ENCODE measurements at regions not wholly inside any gene's neighbourhood (a gene's known extent, or its start where the extent isn't known, plus 50 kb on each side); places are given as distances from the start of the nearest gene placed in this dataset.
A peak's percentile ranks its signal among the peaks of the same experiment; 100 is the strongest.

DNA sequence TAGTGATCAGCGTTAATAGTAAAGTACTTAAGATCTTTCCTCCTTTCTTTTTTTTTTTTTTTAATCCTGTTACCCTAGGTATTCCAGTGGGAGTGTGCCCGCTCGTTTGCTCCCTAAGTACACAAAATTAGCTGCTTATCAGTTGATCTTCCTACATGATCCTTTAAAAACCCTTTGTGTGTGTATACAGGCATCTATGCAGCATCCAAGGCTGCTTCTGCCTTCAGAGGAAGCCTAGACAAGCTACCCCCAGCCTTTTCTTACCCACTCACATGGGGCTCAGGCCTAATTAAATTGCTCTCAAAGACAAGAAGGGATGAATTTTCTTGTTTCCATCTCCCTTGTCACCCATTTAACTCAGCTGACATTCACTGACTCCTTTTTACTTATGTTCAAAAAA is 343.4 kb upstream of the LMO3 start (continued):
- TF ChIP-seq, protein P1, sequence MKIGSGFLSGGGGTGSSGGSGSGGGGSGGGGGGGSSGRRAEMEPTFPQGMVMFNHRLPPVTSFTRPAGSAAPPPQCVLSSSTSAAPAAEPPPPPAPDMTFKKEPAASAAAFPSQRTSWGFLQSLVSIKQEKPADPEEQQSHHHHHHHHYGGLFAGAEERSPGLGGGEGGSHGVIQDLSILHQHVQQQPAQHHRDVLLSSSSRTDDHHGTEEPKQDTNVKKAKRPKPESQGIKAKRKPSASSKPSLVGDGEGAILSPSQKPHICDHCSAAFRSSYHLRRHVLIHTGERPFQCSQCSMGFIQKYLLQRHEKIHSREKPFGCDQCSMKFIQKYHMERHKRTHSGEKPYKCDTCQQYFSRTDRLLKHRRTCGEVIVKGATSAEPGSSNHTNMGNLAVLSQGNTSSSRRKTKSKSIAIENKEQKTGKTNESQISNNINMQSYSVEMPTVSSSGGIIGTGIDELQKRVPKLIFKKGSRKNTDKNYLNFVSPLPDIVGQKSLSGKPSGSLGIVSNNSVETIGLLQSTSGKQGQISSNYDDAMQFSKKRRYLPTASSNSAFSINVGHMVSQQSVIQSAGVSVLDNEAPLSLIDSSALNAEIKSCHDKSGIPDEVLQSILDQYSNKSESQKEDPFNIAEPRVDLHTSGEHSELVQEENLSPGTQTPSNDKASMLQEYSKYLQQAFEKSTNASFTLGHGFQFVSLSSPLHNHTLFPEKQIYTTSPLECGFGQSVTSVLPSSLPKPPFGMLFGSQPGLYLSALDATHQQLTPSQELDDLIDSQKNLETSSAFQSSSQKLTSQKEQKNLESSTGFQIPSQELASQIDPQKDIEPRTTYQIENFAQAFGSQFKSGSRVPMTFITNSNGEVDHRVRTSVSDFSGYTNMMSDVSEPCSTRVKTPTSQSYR (CRISPR knock-in tag; IDR thresholded peaks at IDR 0.05): no peak
- TF ChIP-seq, protein P2, sequence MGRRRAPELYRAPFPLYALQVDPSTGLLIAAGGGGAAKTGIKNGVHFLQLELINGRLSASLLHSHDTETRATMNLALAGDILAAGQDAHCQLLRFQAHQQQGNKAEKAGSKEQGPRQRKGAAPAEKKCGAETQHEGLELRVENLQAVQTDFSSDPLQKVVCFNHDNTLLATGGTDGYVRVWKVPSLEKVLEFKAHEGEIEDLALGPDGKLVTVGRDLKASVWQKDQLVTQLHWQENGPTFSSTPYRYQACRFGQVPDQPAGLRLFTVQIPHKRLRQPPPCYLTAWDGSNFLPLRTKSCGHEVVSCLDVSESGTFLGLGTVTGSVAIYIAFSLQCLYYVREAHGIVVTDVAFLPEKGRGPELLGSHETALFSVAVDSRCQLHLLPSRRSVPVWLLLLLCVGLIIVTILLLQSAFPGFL (CRISPR knock-in tag; IDR thresholded peaks at IDR 0.05; ENCODE audit: borderline replicate concordance): no peak
- TF ChIP-seq CBFB (CRISPR knock-in tag; IDR thresholded peaks at IDR 0.05; ENCODE audit: low read depth): no peak
- TF ChIP-seq GTF2I (CRISPR knock-in tag; conservative IDR thresholded peaks at IDR 0.05): no peak
- TF ChIP-seq, protein P3, sequence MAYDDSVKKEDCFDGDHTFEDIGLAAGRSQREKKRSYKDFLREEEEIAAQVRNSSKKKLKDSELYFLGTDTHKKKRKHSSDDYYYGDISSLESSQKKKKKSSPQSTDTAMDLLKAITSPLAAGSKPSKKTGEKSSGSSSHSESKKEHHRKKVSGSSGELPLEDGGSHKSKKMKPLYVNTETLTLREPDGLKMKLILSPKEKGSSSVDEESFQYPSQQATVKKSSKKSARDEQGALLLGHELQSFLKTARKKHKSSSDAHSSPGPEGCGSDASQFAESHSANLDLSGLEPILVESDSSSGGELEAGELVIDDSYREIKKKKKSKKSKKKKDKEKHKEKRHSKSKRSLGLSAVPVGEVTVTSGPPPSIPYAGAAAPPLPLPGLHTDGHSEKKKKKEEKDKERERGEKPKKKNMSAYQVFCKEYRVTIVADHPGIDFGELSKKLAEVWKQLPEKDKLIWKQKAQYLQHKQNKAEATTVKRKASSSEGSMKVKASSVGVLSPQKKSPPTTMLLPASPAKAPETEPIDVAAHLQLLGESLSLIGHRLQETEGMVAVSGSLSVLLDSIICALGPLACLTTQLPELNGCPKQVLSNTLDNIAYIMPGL (CRISPR knock-in tag; IDR thresholded peaks at IDR 0.05): no peak
- TF ChIP-seq ESRRA (CRISPR knock-in tag; IDR thresholded peaks at IDR 0.05; ENCODE audit: borderline replicate concordance): no peak

DNA sequence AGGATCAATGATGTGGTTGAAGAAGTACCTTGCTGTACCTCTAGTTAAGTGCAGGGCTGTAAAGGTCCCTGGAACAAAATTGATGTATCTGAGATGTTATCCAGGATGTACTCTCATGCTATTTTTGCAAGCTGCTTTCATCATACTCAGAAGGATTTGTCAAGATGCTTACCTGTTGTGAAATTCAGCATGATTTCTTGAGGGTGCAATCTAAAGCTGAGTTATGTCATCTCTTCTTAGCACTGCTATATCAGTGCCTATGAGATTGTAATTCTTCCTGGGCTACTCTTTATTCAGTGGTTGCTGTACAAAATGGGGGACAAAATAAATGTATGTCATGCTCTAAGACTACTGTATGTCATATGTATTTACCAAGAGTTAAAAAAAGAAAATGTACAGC is 340.7 kb upstream of the LMO3 start:
- TF ChIP-seq, protein P4, sequence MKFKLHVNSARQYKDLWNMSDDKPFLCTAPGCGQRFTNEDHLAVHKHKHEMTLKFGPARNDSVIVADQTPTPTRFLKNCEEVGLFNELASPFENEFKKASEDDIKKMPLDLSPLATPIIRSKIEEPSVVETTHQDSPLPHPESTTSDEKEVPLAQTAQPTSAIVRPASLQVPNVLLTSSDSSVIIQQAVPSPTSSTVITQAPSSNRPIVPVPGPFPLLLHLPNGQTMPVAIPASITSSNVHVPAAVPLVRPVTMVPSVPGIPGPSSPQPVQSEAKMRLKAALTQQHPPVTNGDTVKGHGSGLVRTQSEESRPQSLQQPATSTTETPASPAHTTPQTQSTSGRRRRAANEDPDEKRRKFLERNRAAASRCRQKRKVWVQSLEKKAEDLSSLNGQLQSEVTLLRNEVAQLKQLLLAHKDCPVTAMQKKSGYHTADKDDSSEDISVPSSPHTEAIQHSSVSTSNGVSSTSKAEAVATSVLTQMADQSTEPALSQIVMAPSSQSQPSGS (CRISPR knock-in tag; IDR thresholded peaks at IDR 0.05; ENCODE audit: borderline replicate concordance, low read depth): no peak
- TF ChIP-seq, protein P5, sequence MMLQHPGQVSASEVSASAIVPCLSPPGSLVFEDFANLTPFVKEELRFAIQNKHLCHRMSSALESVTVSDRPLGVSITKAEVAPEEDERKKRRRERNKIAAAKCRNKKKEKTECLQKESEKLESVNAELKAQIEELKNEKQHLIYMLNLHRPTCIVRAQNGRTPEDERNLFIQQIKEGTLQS (CRISPR knock-in tag; conservative IDR thresholded peaks at IDR 0.05): no peak
- TF ChIP-seq, protein P6, sequence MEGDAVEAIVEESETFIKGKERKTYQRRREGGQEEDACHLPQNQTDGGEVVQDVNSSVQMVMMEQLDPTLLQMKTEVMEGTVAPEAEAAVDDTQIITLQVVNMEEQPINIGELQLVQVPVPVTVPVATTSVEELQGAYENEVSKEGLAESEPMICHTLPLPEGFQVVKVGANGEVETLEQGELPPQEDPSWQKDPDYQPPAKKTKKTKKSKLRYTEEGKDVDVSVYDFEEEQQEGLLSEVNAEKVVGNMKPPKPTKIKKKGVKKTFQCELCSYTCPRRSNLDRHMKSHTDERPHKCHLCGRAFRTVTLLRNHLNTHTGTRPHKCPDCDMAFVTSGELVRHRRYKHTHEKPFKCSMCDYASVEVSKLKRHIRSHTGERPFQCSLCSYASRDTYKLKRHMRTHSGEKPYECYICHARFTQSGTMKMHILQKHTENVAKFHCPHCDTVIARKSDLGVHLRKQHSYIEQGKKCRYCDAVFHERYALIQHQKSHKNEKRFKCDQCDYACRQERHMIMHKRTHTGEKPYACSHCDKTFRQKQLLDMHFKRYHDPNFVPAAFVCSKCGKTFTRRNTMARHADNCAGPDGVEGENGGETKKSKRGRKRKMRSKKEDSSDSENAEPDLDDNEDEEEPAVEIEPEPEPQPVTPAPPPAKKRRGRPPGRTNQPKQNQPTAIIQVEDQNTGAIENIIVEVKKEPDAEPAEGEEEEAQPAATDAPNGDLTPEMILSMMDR (IDR thresholded peaks at IDR 0.05): no peak
- TF ChIP-seq GRHL2 (CRISPR knock-in tag; IDR thresholded peaks at IDR 0.05; ENCODE audit: insufficient replicate concordance, severe bottlenecking) (no peak), GABPB1 (CRISPR knock-in tag; IDR thresholded peaks at IDR 0.05) (no peak)
- Mint-ChIP-seq H3K27ac (no peak overlapping the region), H3K4me1 (peaks cover 17% of the 10 kb centered on the region), H3K36me3 (no peaks in the 10 kb centered on the region), H3K4me3 (no peak overlapping the region), H3K9me3 (no peaks in the 10 kb centered on the region), H3K27me3 (ENCODE audit: low read depth) (no peaks in the 10 kb centered on the region)
- DNase-seq (ENCODE audit: low spot score) (no peak), ATAC-seq (no peak)
- ChIA-PET CTCF (no interaction called here), POLR2A (no interaction called here)

DNA sequence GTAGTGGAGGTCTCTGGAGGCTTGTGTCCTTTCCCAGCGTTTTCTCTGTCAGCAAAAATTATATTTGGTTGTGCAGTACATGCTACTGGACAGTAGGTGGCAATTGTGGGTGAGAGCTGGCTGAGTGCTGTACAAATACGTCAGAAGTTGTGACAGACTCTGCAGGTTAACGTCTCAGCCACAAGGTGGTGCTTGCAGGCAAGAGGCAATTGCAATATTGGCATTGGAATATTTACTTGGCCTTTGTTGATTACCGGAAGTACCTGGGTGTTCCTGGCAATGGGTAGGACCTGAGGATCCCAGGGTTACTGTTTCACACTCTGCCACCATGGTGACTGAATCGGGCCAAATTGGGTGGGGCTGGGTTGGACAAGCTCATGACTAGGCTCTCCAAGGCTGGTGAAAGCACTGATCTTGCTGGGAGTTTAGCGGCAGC is 333.9 kb upstream of the LMO3 start:
- Mint-ChIP-seq H3K36me3 (no peaks in the 10 kb centered on the region), H3K4me1 (no peaks in the 10 kb centered on the region), H3K27me3 (ENCODE audit: low read depth) (no peaks in the 10 kb centered on the region), H3K27ac (no peak overlapping the region), H3K9me3 (no peaks in the 10 kb centered on the region), H3K4me3 (no peak overlapping the region)
- peak; percentile 74 for DNase-seq (ENCODE audit: low spot score)
- POLR2A ChIA-PET: interaction anchor here (0.7 kb wide), 1 partner anchor 262 kb away, joined by 4 read pairs; no protein-coding TSS in a partner anchor
- peak; percentile 99 for ATAC-seq
- CTCF ChIA-PET: interaction anchor here (0.5 to 2.8 kb wide), 19 partner anchors 10 to 1052 kb away, joined by 3 to 26 read pairs (median 4); no protein-coding TSS in a partner anchor
- TF ChIP-seq CBFB (CRISPR knock-in tag; IDR thresholded peaks at IDR 0.05; ENCODE audit: low read depth) (no peak), SP1 (CRISPR knock-in tag; conservative IDR thresholded peaks at IDR 0.05) (peak; percentile 59; the same call in 1 of the 2 replicates), ETV6 (CRISPR knock-in tag; IDR thresholded peaks at IDR 0.05) (peak; percentile 74)
- TF ChIP-seq, protein P1 (CRISPR knock-in tag; IDR thresholded peaks at IDR 0.05): no peak
- TF ChIP-seq, protein P7, sequence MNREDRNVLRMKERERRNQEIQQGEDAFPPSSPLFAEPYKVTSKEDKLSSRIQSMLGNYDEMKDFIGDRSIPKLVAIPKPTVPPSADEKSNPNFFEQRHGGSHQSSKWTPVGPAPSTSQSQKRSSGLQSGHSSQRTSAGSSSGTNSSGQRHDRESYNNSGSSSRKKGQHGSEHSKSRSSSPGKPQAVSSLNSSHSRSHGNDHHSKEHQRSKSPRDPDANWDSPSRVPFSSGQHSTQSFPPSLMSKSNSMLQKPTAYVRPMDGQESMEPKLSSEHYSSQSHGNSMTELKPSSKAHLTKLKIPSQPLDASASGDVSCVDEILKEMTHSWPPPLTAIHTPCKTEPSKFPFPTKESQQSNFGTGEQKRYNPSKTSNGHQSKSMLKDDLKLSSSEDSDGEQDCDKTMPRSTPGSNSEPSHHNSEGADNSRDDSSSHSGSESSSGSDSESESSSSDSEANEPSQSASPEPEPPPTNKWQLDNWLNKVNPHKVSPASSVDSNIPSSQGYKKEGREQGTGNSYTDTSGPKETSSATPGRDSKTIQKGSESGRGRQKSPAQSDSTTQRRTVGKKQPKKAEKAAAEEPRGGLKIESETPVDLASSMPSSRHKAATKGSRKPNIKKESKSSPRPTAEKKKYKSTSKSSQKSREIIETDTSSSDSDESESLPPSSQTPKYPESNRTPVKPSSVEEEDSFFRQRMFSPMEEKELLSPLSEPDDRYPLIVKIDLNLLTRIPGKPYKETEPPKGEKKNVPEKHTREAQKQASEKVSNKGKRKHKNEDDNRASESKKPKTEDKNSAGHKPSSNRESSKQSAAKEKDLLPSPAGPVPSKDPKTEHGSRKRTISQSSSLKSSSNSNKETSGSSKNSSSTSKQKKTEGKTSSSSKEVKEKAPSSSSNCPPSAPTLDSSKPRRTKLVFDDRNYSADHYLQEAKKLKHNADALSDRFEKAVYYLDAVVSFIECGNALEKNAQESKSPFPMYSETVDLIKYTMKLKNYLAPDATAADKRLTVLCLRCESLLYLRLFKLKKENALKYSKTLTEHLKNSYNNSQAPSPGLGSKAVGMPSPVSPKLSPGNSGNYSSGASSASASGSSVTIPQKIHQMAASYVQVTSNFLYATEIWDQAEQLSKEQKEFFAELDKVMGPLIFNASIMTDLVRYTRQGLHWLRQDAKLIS (CRISPR knock-in tag; IDR thresholded peaks at IDR 0.05; ENCODE audit: borderline replicate concordance): no peak
